ENCODE measurements at regions not wholly inside any gene's neighbourhood (a gene's known extent, or its start where the extent isn't known, plus 50 kb on each side); places are given as distances from the start of the nearest gene placed in this dataset.

DNA sequence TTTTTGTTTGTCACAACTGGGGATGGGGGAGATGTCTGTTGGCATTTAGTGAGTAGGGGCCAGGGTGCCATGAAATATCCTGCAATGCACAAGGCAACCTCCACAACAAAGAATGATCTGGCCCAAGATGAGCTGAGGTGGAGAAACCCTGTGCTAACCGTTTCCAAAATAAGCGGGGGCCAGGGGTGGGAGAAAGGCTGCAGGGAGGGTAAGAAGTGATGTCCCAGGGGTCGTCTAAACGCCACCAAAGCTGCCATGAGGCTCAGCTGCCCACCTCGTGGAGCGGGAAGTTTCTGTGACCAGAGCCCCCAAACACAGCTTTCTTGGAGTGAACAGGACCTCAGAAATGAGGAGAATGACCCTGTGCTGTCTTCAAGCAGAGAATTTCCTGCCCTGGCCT lies 76.5 kb upstream of the CDH5 start:
- DNase-seq (ENCODE audit: low read depth in 2 of 3, low spot score in 1 of 3) = no peak

DNA sequence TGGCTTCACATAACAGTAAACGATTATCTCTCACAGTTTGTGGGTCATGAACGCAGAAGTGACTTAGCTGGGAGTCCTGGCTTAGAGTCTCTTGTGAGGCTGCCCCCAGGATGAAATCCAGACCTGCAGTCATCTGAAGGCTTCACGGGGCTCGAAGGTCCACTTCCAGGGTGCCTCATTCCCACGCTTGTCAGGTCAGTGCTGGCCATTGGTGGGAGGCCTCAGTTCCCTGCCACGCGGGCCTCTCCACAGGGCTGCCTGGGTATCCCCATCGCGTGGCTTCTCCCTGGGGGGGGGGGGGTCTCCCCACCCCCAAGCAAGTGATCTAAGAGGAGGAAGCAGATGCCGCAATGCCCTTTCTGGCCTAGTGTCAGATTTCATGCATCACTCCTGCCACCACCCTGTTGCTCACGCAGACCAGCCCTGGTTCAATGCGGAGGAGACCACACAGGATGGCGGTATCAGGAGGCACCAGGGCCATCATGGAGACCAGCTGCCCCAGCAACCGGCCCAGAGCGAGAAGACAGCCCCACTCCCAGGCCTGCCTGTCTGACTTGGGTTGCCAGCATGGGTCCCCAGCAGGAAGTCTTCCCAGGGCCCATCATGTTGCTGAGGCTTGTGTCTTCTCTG lies 77.3 kb upstream of the CDH5 start:
- no peak for DNase-seq (ENCODE audit: low read depth in 2 of 3, low spot score in 1 of 3)

GRCh38 chr16:66287926-66288325 lies 78.6 kb upstream of the CDH5 start:
- DNase-seq (ENCODE audit: low read depth in 2 of 3, low spot score in 1 of 3) = no peak

- no peak for DNase-seq (ENCODE audit: low read depth in 2 of 3, low spot score in 1 of 3)
These were observed 79.1 kb upstream of the CDH5 start for GRCh38 chr16:66287416-66287815.

GRCh38 chr16:66286527-66286926 lies 80.0 kb upstream of the CDH5 start:
- DNase-seq (ENCODE audit: low read depth in 2 of 3, low spot score in 1 of 3) = no peak

- DNase-seq (ENCODE audit: low read depth in 2 of 3, low spot score in 1 of 3) = no peak
These were observed 87.8 kb upstream of the CDH5 start for GRCh38 chr16:66278604-66279262.

GRCh38 chr16:66278111-66278531 lies 88.4 kb upstream of the CDH5 start:
- DNase-seq (ENCODE audit: low read depth in 2 of 3, low spot score in 1 of 3) = no peak

GRCh38 chr16:66277311-66278070 lies 89.0 kb upstream of the CDH5 start:
- DNase-seq (ENCODE audit: low read depth in 2 of 3, low spot score in 1 of 3) = no peak

GRCh38 chr16:66275775-66276428 lies 90.6 kb upstream of the CDH5 start:
- peak in 1 of 3 donors; percentile 20 for DNase-seq (ENCODE audit: low read depth in 2 of 3, low spot score in 1 of 3)

- DNase-seq (ENCODE audit: low read depth in 2 of 3, low spot score in 1 of 3) = no peak
These were observed 92.0 kb upstream of the CDH5 start for GRCh38 chr16:66274335-66275110.

- no peak for DNase-seq (ENCODE audit: low read depth in 2 of 3, low spot score in 1 of 3)
These were observed 92.7 kb upstream of the CDH5 start for GRCh38 chr16:66273644-66274334.

GRCh38 chr16:66273053-66273452 lies 93.4 kb upstream of the CDH5 start:
- DNase-seq (ENCODE audit: low read depth in 2 of 3, low spot score in 1 of 3) = no peak

GRCh38 chr16:66272461-66272860 lies 94.0 kb upstream of the CDH5 start:
- DNase-seq (ENCODE audit: low read depth in 2 of 3, low spot score in 1 of 3) = no peak

DNA sequence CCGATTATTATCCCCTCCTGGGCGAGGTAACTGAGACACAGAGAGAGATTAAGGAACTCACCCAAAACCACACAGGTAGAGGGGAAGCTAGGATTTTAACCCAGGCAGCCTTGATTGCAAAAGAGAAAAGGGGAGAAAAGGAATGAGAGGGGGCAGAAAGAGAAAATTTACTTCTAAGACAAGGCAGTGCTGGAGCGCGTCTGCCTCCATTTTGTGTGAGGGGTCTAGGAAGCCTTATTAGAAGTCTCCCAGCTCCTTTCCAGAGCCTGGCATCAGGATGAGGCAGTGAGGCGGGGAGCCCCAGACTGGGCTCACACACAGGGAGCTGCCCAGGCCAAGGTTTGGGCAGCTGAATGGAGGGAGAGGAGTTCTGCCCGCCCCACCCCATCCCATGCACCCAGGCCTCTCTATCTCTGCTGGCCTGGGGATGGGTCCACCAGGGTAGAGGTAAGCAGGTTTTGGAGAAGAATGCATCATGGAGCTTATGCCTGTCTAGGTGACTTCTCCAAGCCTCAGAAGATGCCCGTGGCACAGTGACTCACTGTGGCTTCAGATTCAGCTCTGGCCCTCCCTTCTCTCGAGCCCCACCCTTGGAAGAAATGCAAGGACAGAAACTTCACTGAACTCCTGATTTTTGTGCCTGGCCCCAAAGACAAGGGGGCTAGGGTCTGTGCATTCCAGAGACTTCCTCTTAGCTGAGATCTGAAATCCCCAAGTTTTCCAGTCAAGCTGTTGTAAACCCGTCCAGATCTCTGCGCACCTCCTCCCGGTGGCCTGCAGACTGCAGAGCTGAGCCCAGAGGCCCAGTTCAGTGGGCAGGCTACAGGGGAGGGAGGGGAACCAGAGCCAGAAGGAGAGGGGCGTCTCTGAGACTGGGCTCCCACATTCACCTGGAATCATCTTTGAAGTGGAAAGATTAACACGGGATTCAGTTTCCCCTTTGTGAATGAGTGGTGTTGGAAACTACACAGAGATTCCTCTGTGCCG lies 95.1 kb upstream of the CDH5 start:
- no peak for DNase-seq (ENCODE audit: low read depth in 2 of 3, low spot score in 1 of 3)

DNA sequence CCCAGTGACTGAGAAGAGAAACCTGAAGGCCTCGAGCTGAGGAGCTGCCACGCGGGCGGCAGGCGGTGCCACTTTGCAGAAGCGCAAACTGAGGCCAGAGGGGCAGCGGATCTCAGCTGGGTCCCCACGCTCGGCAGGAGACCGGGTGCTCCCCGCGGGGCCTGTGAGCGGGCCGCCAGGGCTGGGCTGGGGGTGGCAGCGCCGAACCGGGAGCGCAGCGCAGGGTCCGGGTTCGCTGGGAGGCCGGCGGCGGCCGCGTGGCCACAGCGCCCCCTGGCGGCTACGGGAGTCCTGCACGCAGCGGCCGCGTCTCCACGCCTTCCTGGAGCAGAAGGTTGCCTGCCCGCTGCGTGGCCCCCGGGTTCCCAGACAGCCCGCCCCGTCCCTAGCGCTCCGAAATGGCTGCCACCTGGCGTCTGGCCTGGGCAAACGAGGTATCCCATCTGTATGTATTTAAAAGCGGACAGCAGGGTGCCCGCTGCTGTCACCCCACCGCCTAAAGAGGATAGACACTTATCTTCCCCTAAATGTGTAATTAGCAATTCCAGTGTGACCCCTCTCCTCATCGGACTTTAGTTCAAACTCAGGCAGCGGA lies 96.1 kb upstream of the CDH5 start:
- peak; percentile 34 to 54 (median 50) for DNase-seq (ENCODE audit: low read depth in 2 of 3, low spot score in 1 of 3)

DNA sequence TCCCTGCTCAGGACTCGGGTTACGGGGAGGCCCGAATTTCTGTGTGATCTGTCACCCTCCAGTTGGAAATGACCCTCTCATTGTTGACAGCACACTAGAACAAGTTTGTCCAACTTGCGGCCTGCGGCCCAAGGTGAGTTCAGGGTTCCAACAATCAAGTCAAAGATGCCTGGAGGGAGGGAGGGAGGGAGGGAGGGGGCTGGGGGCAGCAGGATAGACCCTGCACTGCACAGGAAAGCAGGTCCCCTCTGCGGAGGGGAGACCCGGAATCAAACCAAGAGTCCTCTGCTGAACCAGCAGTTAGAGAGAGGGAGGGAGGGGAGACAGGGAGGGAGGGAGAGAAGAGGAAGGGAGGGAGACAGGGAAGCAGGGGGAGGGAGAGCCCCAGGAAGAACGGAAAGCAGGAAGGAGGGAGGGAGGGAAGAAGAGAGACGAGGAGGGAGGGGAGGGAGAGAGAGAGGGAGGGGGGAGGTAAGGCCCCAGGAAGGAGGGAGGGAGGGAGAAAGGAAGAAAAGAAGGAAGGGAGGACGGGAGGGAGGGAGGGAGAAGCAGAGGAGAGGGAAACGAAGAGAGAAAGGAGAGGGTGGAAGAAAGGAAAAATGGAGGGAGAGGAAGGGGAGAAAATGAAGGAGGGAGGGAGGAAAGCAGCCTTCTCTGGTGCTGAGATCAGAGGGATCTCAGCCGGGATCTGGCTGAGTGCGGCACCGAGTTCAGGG lies 96.7 kb upstream of the CDH5 start:
- DNase-seq (ENCODE audit: low read depth in 2 of 3, low spot score in 1 of 3) = no peak

- no peak for DNase-seq (ENCODE audit: low read depth in 2 of 3, low spot score in 1 of 3)
These were observed 99.0 kb upstream of the CDH5 start for GRCh38 chr16:66267292-66268014.
